HEK293T (cell line): ENCODE measurements at regions not wholly inside any gene's neighbourhood (a gene's known extent, or its start where the extent isn't known, plus 50 kb on each side); places are given as distances from the start of the nearest gene placed in this dataset.

Experiments used
- ELF4 ChIP-seq: fragments of 450-650 bp; IDR thresholded peaks from 2 replicates; pipeline ENCODE4 v1.6.1; 2017; ENCODE audit warnings: antibody characterized with exemption
- FOXA1 ChIP-seq: fragments of 450-650 bp; IDR thresholded peaks from 2 replicates; pipeline ENCODE4 v1.6.1; 2016; ENCODE audit warnings: mild to moderate bottlenecking
- FOXK2 ChIP-seq: fragments of 450-650 bp; IDR thresholded peaks from 2 replicates; pipeline ENCODE4 v1.6.1; 2016; ENCODE audit warnings: mild to moderate bottlenecking
- FOXM1 ChIP-seq: fragments of 450-650 bp; IDR thresholded peaks from 2 replicates; pipeline ENCODE4 v1.6.1; 2017; ENCODE audit warnings: mild to moderate bottlenecking, borderline replicate concordance
- HDGF ChIP-seq: fragments of 450-650 bp; IDR thresholded peaks from 2 replicates; pipeline ENCODE4 v1.6.1; 2017; ENCODE audit warnings: antibody characterized with exemption, borderline replicate concordance
- L3MBTL2 ChIP-seq: fragments of 450-650 bp; conservative IDR thresholded peaks from 2 replicates; pipeline ENCODE4 v1.6.1; 2016; ENCODE audit warnings: mild to moderate bottlenecking
- LEF1 ChIP-seq: fragments of 450-650 bp; IDR thresholded peaks from 2 replicates; pipeline ENCODE4 v1.6.1; 2017; ENCODE audit warnings: mild to moderate bottlenecking, borderline replicate concordance
- NFRKB ChIP-seq: fragments of 450-650 bp; IDR thresholded peaks from 2 replicates; pipeline ENCODE4 v1.6.1; 2016; ENCODE audit warnings: mild to moderate bottlenecking, moderate library complexity
- SP1 ChIP-seq: fragments of 450-650 bp; IDR thresholded peaks from 2 replicates; pipeline ENCODE4 v1.6.1; 2017
- TARDBP ChIP-seq: fragments of 450-650 bp; IDR thresholded peaks from 2 replicates; pipeline ENCODE4 v1.6.1; 2016
- ZNF384 ChIP-seq: fragments of 450-650 bp; IDR thresholded peaks from 2 replicates; pipeline ENCODE4 v1.6.1; 2016
- TF ChIP-seq, protein P1 (sequence below): fragments of 450-650 bp; IDR thresholded peaks from 2 replicates; pipeline ENCODE4 v1.6.1; 2016

GRCh38 chr7:36001546-36001945 is 151.5 kb upstream of the EEPD1 start:
- TF ChIP-seq FOXA1: no peak
- no peak for TF ChIP-seq ZNF384
- no peak for TF ChIP-seq LEF1
- TF ChIP-seq SP1: no peak
- TF ChIP-seq L3MBTL2: no peak
- no peak for TF ChIP-seq FOXK2
- no peak for TF ChIP-seq FOXM1
- no peak for TF ChIP-seq ELF4
- TF ChIP-seq, protein P1, sequence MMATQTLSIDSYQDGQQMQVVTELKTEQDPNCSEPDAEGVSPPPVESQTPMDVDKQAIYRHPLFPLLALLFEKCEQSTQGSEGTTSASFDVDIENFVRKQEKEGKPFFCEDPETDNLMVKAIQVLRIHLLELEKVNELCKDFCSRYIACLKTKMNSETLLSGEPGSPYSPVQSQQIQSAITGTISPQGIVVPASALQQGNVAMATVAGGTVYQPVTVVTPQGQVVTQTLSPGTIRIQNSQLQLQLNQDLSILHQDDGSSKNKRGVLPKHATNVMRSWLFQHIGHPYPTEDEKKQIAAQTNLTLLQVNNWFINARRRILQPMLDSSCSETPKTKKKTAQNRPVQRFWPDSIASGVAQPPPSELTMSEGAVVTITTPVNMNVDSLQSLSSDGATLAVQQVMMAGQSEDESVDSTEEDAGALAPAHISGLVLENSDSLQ: no peak
- no peak for TF ChIP-seq HDGF
- no peak for TF ChIP-seq TARDBP
- TF ChIP-seq NFRKB: no peak
